ENCODE measurements at regions not wholly inside any gene's neighbourhood (a gene's known extent, or its start where the extent isn't known, plus 50 kb on each side); places are given as distances from the start of the nearest gene placed in this dataset.
"Not testable (repeated sequence)": the region's sequence is repeated elsewhere in the genome, so short reads cannot be mapped to it uniquely, and the experiment has no call there.

DNA sequence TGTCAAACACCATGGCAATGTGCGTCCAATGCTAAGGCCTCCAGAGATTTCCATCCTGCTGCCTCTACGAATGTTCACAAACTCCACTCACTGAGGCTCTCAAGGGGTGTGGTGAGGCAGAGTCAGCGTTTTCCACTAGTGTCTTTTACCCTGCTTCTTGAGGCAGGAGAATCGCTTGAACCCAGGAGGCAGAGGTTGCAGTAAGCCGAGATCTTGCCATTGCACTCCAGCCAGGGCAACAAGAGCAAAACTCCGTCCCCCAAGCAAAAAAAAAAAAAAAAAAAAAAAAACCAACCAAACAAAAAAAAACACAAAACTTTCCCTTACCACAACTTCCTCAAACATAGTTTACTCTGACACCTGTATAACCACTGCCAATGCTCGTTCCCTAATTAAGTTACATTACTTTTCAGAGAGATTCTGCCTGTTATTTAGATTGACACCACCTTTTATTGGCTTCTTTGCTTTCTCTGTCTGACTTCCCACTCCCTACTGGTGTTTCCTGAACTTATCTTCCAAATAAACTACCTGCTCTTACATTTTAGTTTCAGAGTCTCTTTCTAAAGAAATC, 102.1 kb upstream of the ZNF746 start:
- DNase-seq, result no peak

DNA sequence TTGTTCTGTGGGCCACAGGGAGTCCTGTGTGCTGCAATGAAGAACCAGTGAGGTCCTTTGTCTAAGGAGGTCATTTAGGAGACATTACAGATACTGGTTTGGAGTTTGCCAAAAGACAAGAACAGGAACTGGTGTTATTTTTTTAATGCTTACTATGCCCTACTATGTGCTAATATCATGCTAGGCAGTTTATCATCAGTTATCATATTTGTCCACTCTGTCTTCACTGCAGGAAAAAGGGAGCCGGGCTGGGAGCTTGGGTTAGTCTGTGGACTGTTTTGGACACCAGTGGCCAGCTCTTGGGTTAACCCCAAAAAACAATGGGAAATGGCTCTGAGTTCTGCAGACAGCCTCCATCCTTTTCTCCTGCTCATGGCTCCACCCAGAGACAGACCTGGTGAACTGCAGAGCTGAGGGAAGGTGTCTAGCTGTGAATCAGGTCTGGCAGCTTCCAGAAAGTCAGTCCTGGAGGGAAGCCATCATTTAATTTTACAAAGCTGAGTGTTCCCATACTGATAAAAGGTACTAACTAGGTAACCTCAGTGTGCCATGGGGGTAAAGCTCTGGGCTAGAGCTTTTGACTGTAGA, 101.2 kb upstream of the ZNF746 start:
- no peak for DNase-seq

DNA sequence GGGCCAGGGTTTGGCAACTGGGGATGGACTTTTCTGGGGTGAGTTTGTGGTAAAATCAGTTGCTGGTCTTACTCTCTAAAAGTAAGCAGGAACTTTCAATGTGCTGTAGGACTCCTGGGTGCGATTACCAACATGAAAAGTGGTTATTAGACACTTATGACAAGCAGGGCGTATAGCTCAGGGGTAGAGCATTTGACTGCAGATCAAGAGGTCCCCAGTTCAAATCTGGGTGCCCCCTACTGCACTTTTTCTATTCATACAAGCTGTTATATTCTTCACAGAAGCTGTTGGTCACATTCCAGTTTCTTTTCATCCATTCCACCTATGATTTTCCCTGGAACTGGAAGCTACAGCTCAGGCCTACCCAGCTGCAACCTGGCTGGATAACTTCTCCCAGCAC, 100.2 kb upstream of the ZNF746 start:
- not testable (repeated sequence) for DNase-seq

DNA sequence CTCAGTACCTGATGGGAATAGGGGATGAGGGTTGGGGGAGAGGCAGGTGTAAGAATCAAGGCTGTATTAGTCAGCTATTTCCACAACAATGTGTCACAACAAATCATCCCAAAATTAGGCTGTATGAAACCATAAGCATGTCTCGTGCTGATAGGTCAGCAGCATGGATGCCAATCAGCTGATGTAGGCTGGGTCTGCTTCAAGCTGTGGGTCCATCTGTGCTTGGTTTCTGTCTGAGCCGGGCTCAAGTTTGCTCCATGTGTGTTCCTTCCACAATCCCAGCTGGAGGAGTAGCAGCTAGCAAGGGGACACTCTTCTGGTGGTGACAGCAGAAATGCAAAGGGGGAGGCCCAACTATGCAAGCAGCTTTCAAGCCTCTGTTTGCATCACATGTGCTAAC, 97.9 kb upstream of the ZNF746 start:
- DNase-seq, result no peak

- no peak for DNase-seq
Measured at GRCh38 chr7:149595078-149595477, 97.5 kb upstream of the ZNF746 start.

DNA sequence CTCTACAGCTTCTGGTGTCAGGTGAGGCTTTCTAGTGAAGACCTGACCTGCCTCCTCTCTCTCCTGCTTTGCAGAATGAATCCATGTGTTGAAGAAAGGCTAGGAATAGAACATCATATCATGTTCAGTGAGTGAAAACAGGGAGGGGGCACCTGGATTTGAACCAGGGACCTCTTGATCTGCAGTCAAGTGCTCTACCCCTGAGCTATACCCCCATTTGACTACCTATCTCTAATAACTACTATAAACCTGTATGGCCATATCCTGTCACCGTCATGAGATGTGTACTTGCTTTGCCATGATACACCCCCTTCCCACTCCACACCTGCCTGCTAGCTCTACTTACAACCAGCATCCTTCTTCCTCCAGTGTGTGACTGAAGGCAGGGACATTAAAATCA, 91.3 kb upstream of the ZNF746 start:
- DNase-seq, result no peak

GRCh38 chr7:149586646-149587645, 89.3 kb upstream of the ZNF746 start:
- DNase-seq, result no peak

- no peak for DNase-seq
Measured at GRCh38 chr7:149584530-149584929, 86.9 kb upstream of the ZNF746 start.

- no peak for DNase-seq
Measured at GRCh38 chr7:149584009-149584408, 86.4 kb upstream of the ZNF746 start.

DNA sequence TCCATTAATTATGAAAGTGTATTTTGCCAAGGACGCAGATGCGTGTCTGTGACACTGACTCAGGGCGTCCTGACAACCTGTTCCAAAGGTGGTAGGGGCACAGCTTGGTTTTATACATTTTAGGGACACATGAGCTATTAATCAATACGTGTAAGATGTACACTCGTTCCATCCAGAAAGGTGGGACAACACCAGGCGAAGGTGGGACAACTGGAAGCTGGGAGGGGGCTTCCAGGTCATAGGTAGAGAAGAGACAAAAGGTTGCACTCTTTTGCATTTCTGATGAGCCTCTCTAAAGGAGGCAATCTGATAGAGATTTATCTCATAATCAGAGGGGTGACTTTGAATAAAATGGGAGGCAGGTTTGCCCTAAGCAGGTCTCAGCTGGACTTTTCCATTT, 82.7 kb upstream of the ZNF746 start:
- DNase-seq, result no peak

- DNase-seq, result not testable (repeated sequence)
Measured at GRCh38 chr7:149579365-149579764, 81.8 kb upstream of the ZNF746 start.

DNA sequence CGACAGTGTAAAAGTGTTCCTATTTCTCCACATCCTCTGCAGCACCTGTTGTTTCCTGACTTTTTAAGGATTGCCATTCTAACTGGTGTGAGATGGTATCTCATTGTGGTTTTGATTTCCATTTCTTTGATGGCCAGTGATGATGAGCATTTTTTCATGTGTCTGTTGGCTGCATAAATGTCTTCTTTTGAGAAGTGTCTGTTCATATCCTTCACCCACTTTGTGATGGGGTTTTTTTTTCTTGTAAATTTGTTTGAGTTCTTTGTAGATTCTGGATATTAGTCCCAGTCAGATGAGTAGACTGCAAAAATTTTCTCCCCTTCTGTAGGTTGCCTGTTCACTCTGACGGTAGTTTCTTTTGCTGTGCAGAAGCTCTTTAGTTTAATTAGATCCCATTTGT, 76.8 kb upstream of the ZNF746 start:
- DNase-seq, result not testable (repeated sequence)

- DNase-seq, result no peak
Measured at GRCh38 chr7:149573519-149573918, 75.9 kb upstream of the ZNF746 start.

DNA sequence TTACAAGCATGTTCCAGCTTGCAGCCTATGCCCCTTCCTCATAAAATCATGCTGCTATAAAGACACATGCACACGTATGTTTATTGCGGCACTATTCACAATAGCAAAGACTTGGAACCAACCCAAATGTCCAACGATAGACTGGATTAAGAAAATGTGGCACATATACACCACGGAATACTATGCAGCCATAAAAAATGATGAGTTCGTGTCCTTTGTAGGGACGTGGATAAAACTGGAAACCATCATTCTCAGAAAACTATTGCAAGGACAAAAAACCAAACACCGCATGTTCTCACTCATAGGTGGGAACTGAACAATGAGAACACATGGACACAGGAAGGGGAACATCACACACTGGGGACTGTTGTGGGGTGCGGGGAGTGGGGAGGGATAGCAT, 75.3 kb upstream of the ZNF746 start:
- not testable (repeated sequence) for DNase-seq

DNA sequence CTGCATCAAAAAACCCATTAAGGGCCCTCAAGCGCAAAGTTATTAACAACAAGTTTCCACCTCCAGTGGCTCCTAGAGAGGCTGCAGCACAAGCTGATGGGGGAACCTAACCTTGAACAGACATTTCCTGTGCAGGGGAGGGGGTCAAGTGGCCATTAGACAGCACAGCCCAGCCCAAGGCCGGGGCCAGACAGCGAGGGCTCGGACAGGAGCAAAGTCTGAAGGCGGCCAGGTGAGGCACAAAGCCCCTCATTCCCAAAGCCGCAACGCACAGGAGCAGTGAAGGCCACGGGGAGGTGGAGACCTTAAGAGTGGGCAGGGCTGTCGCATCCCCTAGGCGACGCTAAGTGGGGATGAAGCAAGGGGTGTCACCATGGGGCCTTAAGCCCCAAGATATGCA, 73.2 kb upstream of the ZNF746 start:
- DNase-seq, result no peak

DNA sequence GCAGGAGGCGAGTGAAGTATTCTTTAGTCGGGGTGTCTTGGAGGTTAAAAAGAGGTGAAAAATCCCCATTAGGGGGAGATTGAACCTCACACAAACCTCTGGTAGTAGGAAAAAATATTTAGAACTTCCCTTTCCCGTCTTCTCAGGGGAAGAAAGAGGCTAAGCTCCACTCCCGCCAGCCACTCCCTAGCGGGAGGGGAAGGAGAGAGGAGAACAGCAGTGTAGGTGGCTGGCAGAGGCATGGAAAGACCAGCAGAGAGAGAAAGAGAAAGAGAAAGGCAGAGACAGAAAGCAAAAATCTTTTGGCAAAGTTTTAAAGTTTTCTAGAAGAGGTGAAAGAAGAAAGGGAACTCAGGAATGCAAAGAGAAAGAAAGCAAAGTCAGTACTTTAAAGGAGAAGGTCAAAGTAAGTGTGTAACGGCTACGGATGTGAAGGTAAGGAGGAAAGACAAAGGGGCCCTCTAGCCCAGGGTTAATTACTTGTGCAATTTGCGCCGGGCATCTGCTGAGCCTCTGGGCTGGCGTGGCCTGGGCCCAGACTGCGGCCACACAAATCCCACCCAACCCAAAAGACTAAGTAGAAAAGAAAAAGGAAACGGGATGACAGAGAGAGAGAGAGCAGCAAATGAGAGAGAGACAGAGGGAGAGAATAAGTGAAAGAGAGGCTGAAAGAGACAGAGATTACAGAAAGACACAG, 72.3 kb upstream of the ZNF746 start:
- no peak for DNase-seq

DNA sequence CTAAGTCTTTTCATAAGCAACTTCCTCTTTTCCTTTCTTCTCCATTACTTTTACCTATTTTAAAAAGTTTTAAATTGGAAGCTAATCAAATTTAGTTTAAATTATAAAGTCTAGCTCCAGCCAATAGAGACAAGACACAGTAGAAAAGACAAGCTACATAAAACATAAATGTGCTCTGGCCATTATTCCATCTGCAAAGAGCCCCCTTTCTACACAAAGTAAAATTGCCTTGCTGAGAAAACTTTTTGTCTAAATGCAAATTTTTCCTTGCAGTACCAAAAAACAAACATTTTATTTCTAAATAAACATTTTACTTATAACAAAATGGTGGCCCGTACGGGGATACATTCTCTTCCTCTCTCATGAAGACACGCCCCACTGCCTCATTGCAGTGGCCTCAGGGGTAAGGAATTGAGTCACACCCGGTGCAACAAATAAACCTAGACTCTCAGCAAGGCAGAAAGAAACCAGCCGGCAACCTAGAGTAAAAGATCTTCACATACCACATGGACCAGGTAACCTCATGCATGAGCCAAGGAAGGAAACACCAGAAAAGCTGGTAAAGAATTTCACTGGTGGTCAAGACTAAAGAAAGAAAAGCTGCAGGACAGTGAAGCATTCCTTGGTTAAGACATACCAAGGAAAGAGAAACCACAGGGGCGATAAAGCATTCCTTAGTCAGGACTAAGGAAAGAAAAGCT, 71.6 kb upstream of the ZNF746 start:
- no peak for DNase-seq

- no peak for DNase-seq
Measured at GRCh38 chr7:149568218-149568617, 70.6 kb upstream of the ZNF746 start.

- no peak for DNase-seq
Measured at GRCh38 chr7:149566103-149566502, 68.5 kb upstream of the ZNF746 start.

GRCh38 chr7:149565096-149565382, 67.4 kb upstream of the ZNF746 start:
- no peak for DNase-seq

DNA sequence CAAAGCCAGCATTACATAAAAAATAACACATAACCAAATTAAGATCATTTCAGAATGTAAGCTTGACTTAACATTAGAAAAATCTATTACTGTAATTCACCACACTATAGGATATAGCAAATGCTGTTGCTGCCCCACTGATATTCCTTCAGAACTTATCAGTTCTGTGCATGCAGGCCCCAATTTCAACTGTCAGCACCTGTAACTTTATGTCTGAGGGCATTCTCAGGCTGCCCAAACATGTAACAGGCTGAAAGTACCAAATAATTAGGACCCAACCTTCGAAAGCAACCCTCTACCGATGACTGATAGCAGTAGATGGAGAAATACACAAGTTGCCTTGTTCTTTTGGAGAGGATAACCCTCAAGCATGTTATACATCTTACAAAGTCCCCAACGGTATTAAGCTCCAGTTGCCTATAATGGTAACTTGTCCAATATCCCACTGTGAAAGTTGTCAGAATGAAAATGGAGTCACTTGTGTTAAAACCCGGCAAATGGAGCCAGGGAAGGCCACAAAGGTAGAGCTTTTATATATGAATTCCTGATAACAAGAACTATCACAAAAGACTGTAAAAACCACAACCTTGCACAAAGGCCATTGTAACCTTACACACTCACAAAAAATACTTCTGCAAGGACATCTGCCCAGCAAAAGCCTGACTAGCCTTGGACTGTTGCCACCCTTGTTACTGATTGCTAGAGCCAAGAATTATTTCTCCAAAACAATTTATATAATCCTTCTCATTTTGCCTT, 66.9 kb upstream of the ZNF746 start:
- no peak for DNase-seq

DNA sequence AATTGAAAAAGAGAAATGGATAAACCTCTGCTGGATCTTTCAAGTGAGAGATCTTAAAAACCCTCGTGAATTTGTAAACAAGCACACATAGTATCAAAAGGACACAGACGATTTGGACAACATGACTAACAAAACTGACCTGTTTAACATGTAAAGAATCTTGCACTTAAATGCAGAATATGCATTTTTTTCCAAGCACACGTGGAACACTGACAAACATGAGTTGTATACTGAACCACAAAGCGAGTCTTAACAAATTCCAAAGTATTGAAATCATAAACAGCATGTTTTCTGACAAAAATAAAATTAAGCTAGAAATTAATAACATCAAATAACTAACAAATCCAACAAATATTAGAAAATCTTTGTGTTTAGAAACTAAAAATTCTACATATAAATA, 65.0 kb upstream of the ZNF746 start:
- no peak for DNase-seq

Measured in activated CD4-positive, alpha-beta T cell treated with anti-CD3 and anti-CD28 coated beads, Interleukin-2, amount 50 U/mL, for 4 hours (primary cell).